ENCODE measurements at regions not wholly inside any gene's neighbourhood (a gene's known extent, or its start where the extent isn't known, plus 50 kb on each side); places are given as distances from the start of the nearest gene placed in this dataset.

GRCh38 chr4:30919458-30919857 lies 199.3 kb downstream of the PCDH7 start:
- H3K23me2 ChIP-seq (ENCODE audit: insufficient read length, low read depth, low read length, poor library complexity, severe bottlenecking) = no peaks in the 10 kb centered on the region
- H4K91ac ChIP-seq (ENCODE audit: insufficient read length, low read depth, low read length) = no peak overlapping the region
- no peak overlapping the region for H2BK120ac ChIP-seq (ENCODE audit: low read depth, low read length, poor library complexity, severe bottlenecking)
- no peak overlapping the region for H3K14ac ChIP-seq (ENCODE audit: insufficient read depth, low read length)
- H4K8ac ChIP-seq (replicated peaks; ENCODE audit: insufficient read length, low read depth, low read length) = no peak overlapping the region
- H3K27me3 ChIP-seq (ENCODE audit: insufficient read depth, low read length) = no peaks in the 10 kb centered on the region
- H2BK12ac ChIP-seq (ENCODE audit: insufficient read length, low read depth, low read length) = no peak overlapping the region
- H3K4me1 Mint-ChIP-seq = peaks cover 42 to 44% of the 10 kb centered on the region in 2 experiments
- H3K23ac ChIP-seq (ENCODE audit: insufficient read length, low read depth, low read length) = no peak overlapping the region
- H3K27ac Mint-ChIP-seq = no peak overlapping the region
- peaks cover 0 to 8% (median 0%) of the 10 kb centered on the region in 3 experiments; a peak in 1 of 7 replicates for H3K36me3 Mint-ChIP-seq (ENCODE audit: insufficient read depth in 1 of 3, low read depth in 3 of 3)
- H2BK20ac ChIP-seq (ENCODE audit: low read depth, low read length, poor library complexity, severe bottlenecking) = no peak overlapping the region
- no peak overlapping the region for H2BK15ac ChIP-seq (ENCODE audit: low read depth, low read length)
- H2BK5ac ChIP-seq (ENCODE audit: insufficient read length, low read length) = no peak overlapping the region
- H3K4ac ChIP-seq (ENCODE audit: low read depth, low read length) = no peak overlapping the region
- no peaks in the 10 kb centered on the region for H4K20me1 ChIP-seq (ENCODE audit: control insufficient read depth, insufficient read depth, insufficient read length)
- no peaks in the 10 kb centered on the region for H3K79me2 ChIP-seq (ENCODE audit: insufficient read depth, low read length)
- no peak overlapping the region for H3K4me3 Mint-ChIP-seq
- H3K18ac ChIP-seq (ENCODE audit: insufficient read length, low read depth, low read length) = no peak overlapping the region
- H3K9ac ChIP-seq (ENCODE audit: extremely low read depth, insufficient read length, low read length) = no peak overlapping the region
- no peak overlapping the region for H3K27ac ChIP-seq (ENCODE audit: insufficient read length, low read depth, low read length)
- TF ChIP-seq CTCF (conservative IDR thresholded peaks at IDR 0.05) = no peak
- no peak overlapping the region for H4K5ac ChIP-seq (ENCODE audit: insufficient read length, low read depth, low read length)
- H3K79me1 ChIP-seq (ENCODE audit: insufficient read depth, low read depth, low read length, poor library complexity, severe bottlenecking) = no peaks in the 10 kb centered on the region
- no peaks in the 10 kb centered on the region for H3K4me1 ChIP-seq (ENCODE audit: insufficient read depth, low read length)
- no CpG with 5 or more reads among the region's 1 CpG for WGBS (ENCODE audit: extremely low coverage, insufficient read length, low lambda C conversion rate)
- H2AK5ac ChIP-seq (ENCODE audit: insufficient read length, low read length) = no peak overlapping the region
- no peak overlapping the region for H2AFZ ChIP-seq (ENCODE audit: low read length)
- no peak for DNase-seq
- H3K9me3 Mint-ChIP-seq = no peaks in the 10 kb centered on the region
- no peaks in the 10 kb centered on the region for H3K9me3 ChIP-seq (ENCODE audit: control insufficient read depth, low read depth, low read length)
- no peak overlapping the region for H3K56ac ChIP-seq (ENCODE audit: insufficient read length, low read depth, low read length)
- H3K27me3 Mint-ChIP-seq (ENCODE audit: low read depth) = no peaks in the 10 kb centered on the region
- H3T11ph ChIP-seq (ENCODE audit: low read length) = no peak overlapping the region
- H3K4me2 ChIP-seq (ENCODE audit: insufficient read depth, insufficient read length, low read length) = no peak overlapping the region

Data from H9 (cell line).